H1 (cell line): ENCODE measurements at regions not wholly inside any gene's neighbourhood (a gene's known extent, or its start where the extent isn't known, plus 50 kb on each side); places are given as distances from the start of the nearest gene placed in this dataset.

ENCODE experiments used
- CTCF ChIA-PET: fragments of 300-600 bp; sonication (Branson Sonifier 250); formaldehyde crosslinking; loops from one replicate; lab custom pipeline; 2021; ENCODE audit not compliant: partially characterized antibody; lab: Charles Lee
- POLR2A ChIA-PET: fragments of 300-600 bp; sonication (Branson Sonifier 250); formaldehyde crosslinking; loops from one replicate; lab custom pipeline; 2021; ENCODE audit warnings: inconsistent platforms; ENCODE audit not compliant: partially characterized antibody; lab: Charles Lee
- DNase-seq, 2 experiments: peaks; one replicate each; pipeline versions ENCODE4 v3.0.0 to v3.0.0-alpha.2; 2010 to 2022; ENCODE audit warnings: low spot score in 2 of 2, low read depth in 1 of 2, mixed read lengths in 1 of 2
- FAIRE-seq: peaks from 2 replicates; lab custom pipeline; 2011; peaks lifted over from hg19 to GRCh38; lab: Jason Lieb, UNC
- H2AFZ ChIP-seq: 2 replicates; pipeline ENCODE4 v1.8.1; 2012; ENCODE audit warnings: low read length, inconsistent platforms
- H2AK5ac ChIP-seq: 2 replicates; pipeline ENCODE4 v1.6.1; 2013; ENCODE audit warnings: low read depth, low read length
- H2BK120ac ChIP-seq: replicated peaks from 2 replicates; pipeline ENCODE3; 2013; ENCODE audit warnings: low read depth, low read length, inconsistent platforms
- H2BK12ac ChIP-seq: 2 replicates; pipeline ENCODE4 v1.6.1; 2013; ENCODE audit warnings: low read depth, low read length
- H2BK15ac ChIP-seq: 2 replicates; pipeline ENCODE4 v1.6.1; 2013; ENCODE audit warnings: low read length
- H2BK20ac ChIP-seq: 2 replicates; pipeline ENCODE4 v1.6.1; 2013; ENCODE audit warnings: low read length
- H2BK5ac ChIP-seq: 2 replicates; pipeline ENCODE4 v1.6.1; 2013; ENCODE audit warnings: low read depth, low read length
- H3K14ac ChIP-seq: 2 replicates; pipeline ENCODE4 v1.6.1; 2013; ENCODE audit warnings: inconsistent platforms; ENCODE audit not compliant: insufficient read length
- H3K18ac ChIP-seq: 2 replicates; pipeline ENCODE4 v1.6.1; 2013; ENCODE audit warnings: low read length; ENCODE audit errors: extremely low read depth
- H3K23ac ChIP-seq: 2 replicates; pipeline ENCODE4 v1.6.1; 2013; ENCODE audit warnings: inconsistent platforms; ENCODE audit not compliant: insufficient read length
- H3K23me2 ChIP-seq: 2 replicates; pipeline ENCODE4 v1.6.1; 2013; ENCODE audit warnings: low read depth, low read length
- H3K27ac ChIP-seq: 2 replicates; pipeline ENCODE4 v1.6.1; 2011; ENCODE audit warnings: low read depth, low read length, inconsistent platforms
- H3K27me3 ChIP-seq, 4 experiments: replicated peaks in 1 of 4; 1 replicate in 1 of 4; 2 replicates in 3 of 4; pipeline versions ENCODE4 v1.6.1 to v1.8.1; 2011 to 2013; ENCODE audit warnings: low read length in 3 of 4, mild to moderate bottlenecking in 3 of 4, inconsistent platforms in 2 of 4, mixed read lengths in 2 of 4, moderate library complexity in 1 of 4; ENCODE audit not compliant: control insufficient read depth in 3 of 4, insufficient read depth in 3 of 4; ENCODE audit errors: extremely low read depth in 1 of 4
- H3K36me3 ChIP-seq, 4 experiments: 2 replicates each; pipeline versions ENCODE4 v1.6.1 to v1.8.1; 2011 to 2013; ENCODE audit warnings: mild to moderate bottlenecking in 4 of 4, low read length in 3 of 4, moderate library complexity in 2 of 4, control low read depth in 1 of 4, inconsistent platforms in 1 of 4; ENCODE audit not compliant: insufficient read depth in 4 of 4, control insufficient read depth in 2 of 4
- H3K4ac ChIP-seq: replicated peaks from 2 replicates; pipeline ENCODE3; 2013; ENCODE audit warnings: low read length, low read depth, mixed read lengths, inconsistent platforms; ENCODE audit not compliant: insufficient read length
- H3K4me1 ChIP-seq, 4 experiments: replicated peaks in 1 of 4; 1 replicate in 1 of 4; 2 replicates in 3 of 4; pipeline versions ENCODE4 v1.6.1 to v1.8.1; 2011 to 2013; ENCODE audit warnings: low read length in 3 of 4, inconsistent platforms in 2 of 4, mixed read lengths in 1 of 4; ENCODE audit not compliant: insufficient read depth in 4 of 4, control insufficient read depth in 3 of 4
- H3K4me2 ChIP-seq, 2 experiments: 2 replicates each; pipeline versions ENCODE4 v1.6.1 to v1.8.1; 2011 to 2013; ENCODE audit warnings: low read depth in 2 of 2, low read length in 2 of 2, control low read depth in 1 of 2, inconsistent platforms in 1 of 2, mild to moderate bottlenecking in 1 of 2; ENCODE audit not compliant: insufficient read depth in 1 of 2
- H3K4me3 ChIP-seq, 4 experiments: fragments of 200-600, 300-600 bp in 1 of 4; sonication (generic), shearing (Covaris generic), sonication (Bioruptor Twin) in 1 of 4; 2 replicates each; pipeline versions ENCODE4 v1.5.1 to v1.8.1; 2011 to 2016; ENCODE audit warnings: low read length in 4 of 4, low read depth in 3 of 4, control low read depth in 2 of 4, inconsistent platforms in 2 of 4, mild to moderate bottlenecking in 2 of 4, mixed read lengths in 1 of 4, moderate library complexity in 1 of 4; ENCODE audit not compliant: insufficient read depth in 2 of 4; ENCODE audit errors: extremely low read depth in 1 of 4
- H3K56ac ChIP-seq: replicated peaks from 2 replicates; pipeline ENCODE3; 2013; ENCODE audit warnings: low read depth, mild to moderate bottlenecking, mixed read lengths, low read length, inconsistent platforms; ENCODE audit not compliant: insufficient read length
- H3K79me1 ChIP-seq: 2 replicates; pipeline ENCODE4 v1.6.1; 2013; ENCODE audit warnings: low read depth, low read length, control low read depth
- H3K79me2 ChIP-seq, 2 experiments: 2 replicates each; pipeline versions ENCODE4 v1.6.1 to v1.8.1; 2012 to 2013; ENCODE audit warnings: low read length in 2 of 2, mild to moderate bottlenecking in 2 of 2, inconsistent platforms in 1 of 2; ENCODE audit not compliant: insufficient read depth in 2 of 2, control insufficient read depth in 1 of 2
- H3K9ac ChIP-seq, 4 experiments: replicated peaks in 1 of 4; 1 replicate in 1 of 4; 2 replicates in 3 of 4; pipeline versions ENCODE4 v1.6.1 to v1.8.1; 2011 to 2013; ENCODE audit warnings: low read depth in 3 of 4, low read length in 3 of 4, control low read depth in 2 of 4, mild to moderate bottlenecking in 2 of 4, moderate library complexity in 2 of 4, inconsistent platforms in 1 of 4; ENCODE audit errors: extremely low read depth in 1 of 4
- H3K9me3 ChIP-seq, 2 experiments: 2 replicates each; pipeline versions ENCODE4 v1.6.1 to v1.8.1; 2012 to 2013; ENCODE audit warnings: mild to moderate bottlenecking in 2 of 2, moderate library complexity in 2 of 2, control low read depth in 1 of 2, inconsistent platforms in 1 of 2, low read depth in 1 of 2, low read length in 1 of 2, mixed read lengths in 1 of 2; ENCODE audit not compliant: insufficient read depth in 2 of 2
- H4K20me1 ChIP-seq, 2 experiments: replicated peaks in 1 of 2; 2 replicates each; pipeline versions ENCODE3 to v1.8.1; 2011 to 2013; ENCODE audit warnings: inconsistent platforms in 2 of 2, low read length in 2 of 2, mild to moderate bottlenecking in 1 of 2; ENCODE audit not compliant: insufficient read depth in 2 of 2, control insufficient read depth in 1 of 2
- H4K5ac ChIP-seq: 2 replicates; pipeline ENCODE4 v1.6.1; 2013; ENCODE audit warnings: low read length, low read depth, mixed read lengths, inconsistent platforms; ENCODE audit not compliant: insufficient read length
- H4K8ac ChIP-seq: 2 replicates; pipeline ENCODE4 v1.8.0; 2013; ENCODE audit warnings: mild to moderate bottlenecking, moderate library complexity, low read length, inconsistent platforms; ENCODE audit not compliant: insufficient read depth; ENCODE audit errors: extremely low read depth
- H4K91ac ChIP-seq: replicated peaks from 2 replicates; pipeline ENCODE3; 2013; ENCODE audit warnings: low read length, mixed read lengths, inconsistent platforms; ENCODE audit not compliant: insufficient read length
- ASH2L ChIP-seq: fragments of 200-600, 300-600 bp; sonication (generic); IDR thresholded peaks from one replicate; pipeline ENCODE4 v1.7.1; 2017; ENCODE audit warnings: low read length
- WGBS, 2 experiments: shearing (Covaris generic) in 1 of 2; methylation state at CpG; one replicate each; pipeline versions ENCODE4 v1.1.6 to v1.1.7; 2013 to 2015; ENCODE audit warnings: low lambda C conversion rate in 2 of 2, mixed read lengths in 2 of 2, inconsistent platforms in 1 of 2, low coverage in 1 of 2, missing lambda C conversion rate in 1 of 2; ENCODE audit not compliant: insufficient replicate concordance in 2 of 2, insufficient coverage in 1 of 2, insufficient read length in 1 of 2; ENCODE audit errors: extremely low coverage in 1 of 2, missing lambda C conversion rate in 1 of 2; 5-methylcytosine and 5-hydroxymethylcytosine counted together
- TF ChIP-seq, protein P1 (sequence below), 3 experiments: IDR thresholded peaks; 1 replicate in 2 of 3; 2 replicates in 1 of 3; pipeline versions ENCODE4 v1.5.1 to v1.6.1; 2011; ENCODE audit warnings: low read length in 3 of 3, mild to moderate bottlenecking in 3 of 3, inconsistent platforms in 2 of 3, low read depth in 1 of 3, moderate library complexity in 1 of 3; ENCODE audit not compliant: insufficient read depth in 1 of 3; ENCODE audit errors: control extremely low read depth in 1 of 3

DNA sequence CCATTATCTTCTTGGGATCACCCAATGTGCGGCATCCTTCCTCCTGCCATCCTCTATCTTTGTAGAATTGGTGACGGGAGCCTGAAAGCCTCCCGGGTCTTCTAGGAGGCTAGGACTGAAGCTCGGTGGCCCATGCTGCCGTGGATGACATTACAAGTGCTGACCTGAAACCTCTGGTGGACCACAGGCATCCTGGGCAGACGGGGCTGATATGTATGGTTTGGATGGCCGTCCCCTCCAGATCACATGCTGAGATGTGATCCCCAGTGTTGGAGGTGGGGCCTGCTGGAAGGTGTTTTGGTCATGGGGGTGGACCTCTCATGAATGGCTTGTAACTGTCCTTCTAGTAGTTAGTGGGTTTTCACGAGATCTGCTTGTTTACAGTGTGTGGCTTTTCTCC is 1525.8 kb downstream of the BRD1 start:
- no peaks in the 10 kb centered on the region for H3K79me1 ChIP-seq
- ChIA-PET CTCF (interaction anchor here (1.1 to 1.2 kb wide), 2 partner anchors 11 to 190 kb away, joined by 3 read pairs; no protein-coding TSS in a partner anchor), POLR2A (no interaction called here)
- no peak overlapping the region for H3K56ac ChIP-seq
- no peak overlapping the region for H2BK120ac ChIP-seq
- no peaks in the 10 kb centered on the region for H4K20me1 ChIP-seq
- H2AFZ ChIP-seq = no peak overlapping the region
- no peak overlapping the region for H3K4me3 ChIP-seq
- no peak overlapping the region for H3K23ac ChIP-seq
- no peak overlapping the region for H3K9ac ChIP-seq
- no peaks in the 10 kb centered on the region for H3K79me2 ChIP-seq
- WGBS, 2 experiments = 90% methylated on average over 8 of the region's 8 CpGs; no CpG with 5 or more reads in 1 of the 2 experiments
- no peak overlapping the region for H3K18ac ChIP-seq
- no peak for FAIRE-seq
- H4K91ac ChIP-seq = no peak overlapping the region
- H3K4me2 ChIP-seq = no peak overlapping the region
- no peak overlapping the region for H2BK15ac ChIP-seq
- no peak overlapping the region for H2BK20ac ChIP-seq
- DNase-seq = no peak
- H4K8ac ChIP-seq = no peak overlapping the region
- H3K4me1 ChIP-seq = no peaks in the 10 kb centered on the region; a peak in 1 of 7 replicates
- no peak overlapping the region for H4K5ac ChIP-seq
- H3K36me3 ChIP-seq = no peaks in the 10 kb centered on the region
- no peak for TF ChIP-seq ASH2L
- TF ChIP-seq, protein P1, sequence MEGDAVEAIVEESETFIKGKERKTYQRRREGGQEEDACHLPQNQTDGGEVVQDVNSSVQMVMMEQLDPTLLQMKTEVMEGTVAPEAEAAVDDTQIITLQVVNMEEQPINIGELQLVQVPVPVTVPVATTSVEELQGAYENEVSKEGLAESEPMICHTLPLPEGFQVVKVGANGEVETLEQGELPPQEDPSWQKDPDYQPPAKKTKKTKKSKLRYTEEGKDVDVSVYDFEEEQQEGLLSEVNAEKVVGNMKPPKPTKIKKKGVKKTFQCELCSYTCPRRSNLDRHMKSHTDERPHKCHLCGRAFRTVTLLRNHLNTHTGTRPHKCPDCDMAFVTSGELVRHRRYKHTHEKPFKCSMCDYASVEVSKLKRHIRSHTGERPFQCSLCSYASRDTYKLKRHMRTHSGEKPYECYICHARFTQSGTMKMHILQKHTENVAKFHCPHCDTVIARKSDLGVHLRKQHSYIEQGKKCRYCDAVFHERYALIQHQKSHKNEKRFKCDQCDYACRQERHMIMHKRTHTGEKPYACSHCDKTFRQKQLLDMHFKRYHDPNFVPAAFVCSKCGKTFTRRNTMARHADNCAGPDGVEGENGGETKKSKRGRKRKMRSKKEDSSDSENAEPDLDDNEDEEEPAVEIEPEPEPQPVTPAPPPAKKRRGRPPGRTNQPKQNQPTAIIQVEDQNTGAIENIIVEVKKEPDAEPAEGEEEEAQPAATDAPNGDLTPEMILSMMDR (IDR thresholded peaks at IDR 0.05; ENCODE audit: control extremely low read depth in 1 of 3, insufficient read depth in 1 of 3, low read depth in 1 of 3, low read length in 3 of 3) = no peak
- H2BK5ac ChIP-seq = no peak overlapping the region
- H3K4ac ChIP-seq = no peak overlapping the region
- no peak overlapping the region for H2BK12ac ChIP-seq
- H3K14ac ChIP-seq = no peak overlapping the region
- no peak overlapping the region for H3K27ac ChIP-seq
- H2AK5ac ChIP-seq = no peak overlapping the region
- H3K23me2 ChIP-seq = no peaks in the 10 kb centered on the region; the same call in 1 of the 2 replicates
- H3K9me3 ChIP-seq = no peaks in the 10 kb centered on the region
- no peaks in the 10 kb centered on the region for H3K27me3 ChIP-seq
